ENCODE measurements at regions not wholly inside any gene's neighbourhood (a gene's known extent, or its start where the extent isn't known, plus 50 kb on each side); places are given as distances from the start of the nearest gene placed in this dataset.

DNA sequence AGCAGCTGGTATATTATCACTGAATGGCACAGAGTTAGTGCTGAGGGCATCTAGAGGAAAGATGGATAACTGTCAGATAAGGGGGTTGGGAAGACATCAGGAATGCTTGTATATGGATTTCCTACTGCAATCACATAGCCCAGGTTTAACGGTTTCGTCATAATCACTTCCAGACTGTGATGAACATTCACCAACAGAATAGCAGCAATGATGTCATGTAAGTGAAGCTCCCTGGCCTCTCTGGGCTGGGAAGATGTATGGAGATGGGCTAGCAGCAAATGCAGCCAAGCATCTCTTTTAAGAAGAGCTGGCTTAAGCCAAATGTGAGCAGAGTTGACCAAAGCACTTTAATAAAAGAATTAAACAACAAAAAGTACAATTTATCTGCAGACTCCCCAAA is 714.6 kb downstream of the GALC start:
- H3K27ac ChIP-seq, result no peak overlapping the region

DNA sequence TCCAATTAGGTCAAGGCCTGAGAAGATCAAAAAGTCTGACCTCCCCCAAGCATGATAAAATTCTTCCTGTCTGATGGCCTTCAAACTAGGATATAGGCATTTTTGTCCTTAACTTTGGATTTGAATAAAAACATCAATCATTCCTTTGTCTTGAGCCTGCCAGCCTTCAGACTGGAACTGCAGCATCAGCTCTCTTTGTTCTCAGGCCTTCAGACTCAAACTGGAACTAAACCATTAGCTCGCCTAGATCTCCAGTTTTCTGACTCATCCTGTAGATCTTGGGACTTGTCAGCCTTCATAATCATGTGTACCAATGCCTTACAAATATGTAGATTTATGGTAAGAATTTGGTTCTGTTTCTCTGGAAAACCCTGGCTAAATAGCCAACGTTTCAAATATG is 721.7 kb downstream of the GALC start:
- H3K27ac ChIP-seq, result no peak overlapping the region
- TF ChIP-seq, protein P1, sequence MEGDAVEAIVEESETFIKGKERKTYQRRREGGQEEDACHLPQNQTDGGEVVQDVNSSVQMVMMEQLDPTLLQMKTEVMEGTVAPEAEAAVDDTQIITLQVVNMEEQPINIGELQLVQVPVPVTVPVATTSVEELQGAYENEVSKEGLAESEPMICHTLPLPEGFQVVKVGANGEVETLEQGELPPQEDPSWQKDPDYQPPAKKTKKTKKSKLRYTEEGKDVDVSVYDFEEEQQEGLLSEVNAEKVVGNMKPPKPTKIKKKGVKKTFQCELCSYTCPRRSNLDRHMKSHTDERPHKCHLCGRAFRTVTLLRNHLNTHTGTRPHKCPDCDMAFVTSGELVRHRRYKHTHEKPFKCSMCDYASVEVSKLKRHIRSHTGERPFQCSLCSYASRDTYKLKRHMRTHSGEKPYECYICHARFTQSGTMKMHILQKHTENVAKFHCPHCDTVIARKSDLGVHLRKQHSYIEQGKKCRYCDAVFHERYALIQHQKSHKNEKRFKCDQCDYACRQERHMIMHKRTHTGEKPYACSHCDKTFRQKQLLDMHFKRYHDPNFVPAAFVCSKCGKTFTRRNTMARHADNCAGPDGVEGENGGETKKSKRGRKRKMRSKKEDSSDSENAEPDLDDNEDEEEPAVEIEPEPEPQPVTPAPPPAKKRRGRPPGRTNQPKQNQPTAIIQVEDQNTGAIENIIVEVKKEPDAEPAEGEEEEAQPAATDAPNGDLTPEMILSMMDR (conservative IDR thresholded peaks at IDR 0.05), result no peak
- no peak for TF ChIP-seq ZFX (IDR thresholded peaks at IDR 0.05)

More for the DNA sequence above, 714.6 kb downstream of the GALC start:
- no peak for TF ChIP-seq ZFX (IDR thresholded peaks at IDR 0.05)
- TF ChIP-seq, protein P1 (conservative IDR thresholded peaks at IDR 0.05), result no peak

DNA sequence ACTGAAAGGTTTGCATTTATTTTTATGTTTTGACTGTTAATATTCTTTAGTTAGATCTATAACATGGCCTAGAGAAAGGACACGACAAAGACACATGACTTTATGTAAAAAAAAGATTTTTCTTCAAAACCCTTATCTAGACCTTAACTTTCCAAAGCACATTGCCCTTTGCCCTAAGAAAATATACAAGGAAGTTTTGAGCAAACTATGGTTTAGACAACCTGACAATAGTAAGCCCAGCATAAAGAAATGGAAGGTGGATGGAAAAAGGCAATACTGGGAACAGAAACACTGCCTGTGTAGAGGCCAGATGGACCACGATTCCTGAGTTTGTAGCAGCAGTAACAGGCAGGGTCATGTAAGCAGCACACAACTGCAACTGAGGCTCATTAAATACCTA is 724.0 kb downstream of the GALC start:
- no peak overlapping the region for H3K27ac ChIP-seq
- TF ChIP-seq, protein P1 (conservative IDR thresholded peaks at IDR 0.05), result no peak

DNA sequence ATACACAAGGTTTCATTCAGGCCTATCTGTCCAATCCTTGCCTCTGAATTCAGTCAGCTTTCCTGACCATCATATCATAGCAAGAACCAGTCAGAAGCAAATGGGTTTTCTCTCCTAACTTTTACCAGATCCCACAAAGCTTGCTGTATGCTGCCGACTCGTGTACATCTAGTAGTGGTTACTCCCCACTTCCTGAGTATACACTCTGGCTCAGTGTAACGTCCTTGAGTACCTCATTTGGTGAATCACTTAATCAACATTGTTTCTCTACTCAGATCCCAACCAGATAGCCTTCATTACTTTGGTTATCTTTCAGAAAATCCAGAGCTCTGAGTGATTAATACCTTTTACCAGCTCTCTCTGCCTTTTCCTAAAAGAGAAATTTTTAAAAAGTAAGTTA is 728.2 kb downstream of the GALC start:
- no peak overlapping the region for H3K27ac ChIP-seq
- TF ChIP-seq, protein P1 (conservative IDR thresholded peaks at IDR 0.05), result no peak
- TF ChIP-seq ZFX (IDR thresholded peaks at IDR 0.05), result no peak

DNA sequence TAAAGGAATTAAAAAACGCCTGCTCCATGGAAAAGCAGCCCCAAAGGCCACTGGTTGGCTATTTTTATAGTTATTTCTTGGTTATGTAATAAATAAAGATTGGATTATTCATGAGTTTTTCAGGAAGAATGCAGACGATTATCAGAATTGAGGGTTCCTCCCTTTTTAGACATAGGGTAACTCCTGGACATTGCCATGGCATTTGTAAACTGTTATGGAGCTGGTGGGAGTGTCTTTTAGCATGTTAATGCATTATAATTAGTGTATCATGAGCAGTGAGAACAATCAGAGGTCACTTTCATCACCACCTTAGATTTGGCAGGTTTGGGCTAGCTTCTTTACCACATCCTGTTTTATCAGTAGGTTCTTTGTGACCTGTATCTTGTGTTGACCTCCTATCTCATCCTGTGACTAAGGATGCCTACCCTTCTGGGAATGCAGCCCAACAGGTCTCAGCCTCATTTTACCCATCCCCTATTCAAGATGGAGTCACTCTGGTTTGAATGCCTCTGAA is 728.7 kb downstream of the GALC start:
- TF ChIP-seq, protein P1 (conservative IDR thresholded peaks at IDR 0.05), result no peak
- no peak for TF ChIP-seq ZFX (IDR thresholded peaks at IDR 0.05)
- H3K27ac ChIP-seq, result no peak overlapping the region

DNA sequence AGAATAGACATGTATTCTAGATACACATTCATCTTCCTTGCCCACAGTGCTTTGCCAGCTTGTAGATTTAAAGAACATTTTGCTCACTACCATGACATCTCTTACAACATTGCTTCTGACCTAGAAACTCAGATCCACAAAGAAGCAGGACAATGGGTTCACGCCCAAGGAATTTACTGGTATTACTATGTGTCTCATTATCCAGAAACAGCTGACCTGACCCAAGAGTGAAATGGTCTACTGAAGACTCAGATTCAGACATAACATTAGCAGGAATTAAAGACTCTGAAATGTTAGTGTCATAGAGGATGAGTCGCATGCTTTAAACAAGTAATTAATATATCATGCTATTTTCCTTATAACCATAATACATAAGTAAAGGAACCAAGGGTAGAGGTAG is 731.4 kb downstream of the GALC start:
- H3K27ac ChIP-seq, result no peak overlapping the region
- TF ChIP-seq, protein P1 (conservative IDR thresholded peaks at IDR 0.05), result no peak
- TF ChIP-seq ZFX (IDR thresholded peaks at IDR 0.05), result no peak

DNA sequence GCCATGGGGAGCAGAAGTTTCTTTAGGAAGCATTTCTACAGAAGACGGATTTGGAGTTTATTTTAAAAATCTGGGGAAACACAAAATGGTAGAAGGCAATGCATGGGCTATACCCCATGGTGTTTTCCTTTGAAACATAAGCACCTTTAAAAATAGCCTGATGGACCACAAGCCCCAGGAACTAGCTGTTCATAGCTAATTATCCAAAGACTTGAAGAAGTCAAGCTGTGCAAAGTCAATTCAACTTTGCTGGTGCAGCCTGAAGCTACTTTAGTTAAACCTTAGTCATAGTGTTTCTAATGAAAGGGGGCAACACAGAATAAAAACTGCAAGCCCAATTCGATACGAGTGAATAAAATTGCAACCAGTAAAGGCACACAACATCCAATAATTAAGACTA is 732.5 kb downstream of the GALC start:
- no peak for TF ChIP-seq ZFX (IDR thresholded peaks at IDR 0.05)
- TF ChIP-seq, protein P1 (conservative IDR thresholded peaks at IDR 0.05), result no peak
- H3K27ac ChIP-seq, result no peak overlapping the region

Data from C4-2B (cell line).